WTC11 (cell line): ENCODE measurements at regions not wholly inside any gene's neighbourhood (a gene's known extent, or its start where the extent isn't known, plus 50 kb on each side); places are given as distances from the start of the nearest gene placed in this dataset.

ENCODE experiments used
- ATAC-seq: fragments of 200-7000 bp; cut with Tn5 transposase; 2 replicates; pipeline ENCODE4 v1.10.0; 2021; ENCODE audit warnings: mild to moderate bottlenecking, moderate library complexity
- CTCF ChIA-PET: fragments of 300-600 bp; sonication (Branson Sonifier 250); formaldehyde crosslinking; loops from one replicate; lab custom pipeline; 2021; ENCODE audit warnings: antibody characterized with exemption; lab: Charles Lee
- POLR2A ChIA-PET: fragments of 350-600 bp; sonication (Branson Sonifier 250); formaldehyde crosslinking; loops from one replicate; lab custom pipeline; 2021; ENCODE audit warnings: antibody characterized with exemption; lab: Charles Lee
- DNase-seq: peaks from one replicate; pipeline ENCODE4 v3.0.0; 2021; ENCODE audit warnings: low spot score
- H3K27ac Mint-ChIP-seq: 2 replicates; pipeline ENCODE4 v1.8.0; 2021; ENCODE audit warnings: mixed read lengths
- H3K27me3 Mint-ChIP-seq: 2 replicates; pipeline ENCODE4 v1.8.0; 2021; ENCODE audit warnings: low read depth, mild to moderate bottlenecking, moderate library complexity, mixed read lengths
- H3K36me3 Mint-ChIP-seq: 2 replicates; pipeline ENCODE4 v1.8.0; 2021; ENCODE audit warnings: mixed read lengths
- H3K4me1 Mint-ChIP-seq: 2 replicates; pipeline ENCODE4 v1.8.0; 2022; ENCODE audit warnings: mixed read lengths
- H3K4me3 Mint-ChIP-seq: 2 replicates; pipeline ENCODE4 v1.8.0; 2021; ENCODE audit warnings: mild to moderate bottlenecking, moderate library complexity, mixed read lengths
- H3K9me3 Mint-ChIP-seq: 2 replicates; pipeline ENCODE4 v1.8.0; 2021; ENCODE audit warnings: mixed read lengths
- ATF3 ChIP-seq: sonication (generic); formaldehyde crosslinking; conservative IDR thresholded peaks from 2 replicates; pipeline ENCODE4 v1.8.1; 2022; ENCODE audit warnings: mild to moderate bottlenecking, missing genetic modification reagents
- CTCF ChIP-seq: fragments of 200-600 bp; IDR thresholded peaks from 2 replicates; pipeline ENCODE4 v1.8.0; 2022; ENCODE audit warnings: antibody characterized with exemption
- GTF2I ChIP-seq: fragments of 250-450 bp; sonication (Bioruptor Pico); conservative IDR thresholded peaks from 2 replicates; pipeline ENCODE4 v1.4.0; 2021; ENCODE audit warnings: mild to moderate bottlenecking
- OVOL2 ChIP-seq: fragments of 250-450 bp; sonication (Bioruptor Pico); IDR thresholded peaks from 2 replicates; pipeline ENCODE4 v1.9.0; 2021; ENCODE audit warnings: mild to moderate bottlenecking, borderline replicate concordance
- PRRX2 ChIP-seq: fragments of 250-450 bp; sonication (Bioruptor Pico); IDR thresholded peaks from 2 replicates; pipeline ENCODE4 v1.8.0; 2021; ENCODE audit warnings: mild to moderate bottlenecking
- RORB ChIP-seq: fragments of 250-450 bp; sonication (Bioruptor Pico); IDR thresholded peaks from 2 replicates; pipeline ENCODE4 v1.9.0; 2021; ENCODE audit warnings: mild to moderate bottlenecking
- TEAD1 ChIP-seq: sonication (generic); formaldehyde crosslinking; IDR thresholded peaks from 2 replicates; pipeline ENCODE4 v1.8.0; 2022; ENCODE audit warnings: mild to moderate bottlenecking, missing genetic modification reagents
- ZSCAN18 ChIP-seq: fragments of 250-450 bp; sonication (Bioruptor Pico); IDR thresholded peaks from 2 replicates; pipeline ENCODE4 v2.1.2; 2022; ENCODE audit warnings: mild to moderate bottlenecking, moderate library complexity

- TF ChIP-seq OVOL2 (no peak), RORB (CRISPR knock-in tag) (no peak), TEAD1 (CRISPR knock-in tag) (no peak), GTF2I (CRISPR knock-in tag) (no peak), CTCF (no peak), ZSCAN18 (no peak), PRRX2 (CRISPR knock-in tag) (no peak), ATF3 (CRISPR knock-in tag) (no peak)
- POLR2A ChIA-PET: interaction anchor here (0.7 kb wide), 1 partner anchor 33 kb away, joined by 4 read pairs; no protein-coding TSS in a partner anchor
- peak; percentile 39; the same call in 1 of the 2 replicates for ATAC-seq
Observed at GRCh38 chr5:110366716-110367115, 359.8 kb downstream of the TMEM232 start.

More at GRCh38 chr5:110366716-110367115, 359.8 kb downstream of the TMEM232 start:
- DNase-seq: no peak
- CTCF ChIA-PET: interaction anchor here (0.6 to 1.6 kb wide), 2 partner anchors 33 to 330 kb away, joined by 3 read pairs; no protein-coding TSS in a partner anchor
- Mint-ChIP-seq H3K4me1 (peaks cover 10% of the 10 kb centered on the region), H3K36me3 (no peaks in the 10 kb centered on the region), H3K4me3 (no peak overlapping the region), H3K27ac (no peak overlapping the region), H3K27me3 (no peaks in the 10 kb centered on the region), H3K9me3 (no peaks in the 10 kb centered on the region)
